AG09309 (cell line): ENCODE measurements at regions not wholly inside any gene's neighbourhood (a gene's known extent, or its start where the extent isn't known, plus 50 kb on each side); places are given as distances from the start of the nearest gene placed in this dataset.

Experiments
- DNase-seq: peaks from one replicate; pipeline ENCODE4 v3.0.0-alpha.2; 2010; ENCODE audit warnings: low read depth
- H3K4me3 ChIP-seq: 2 replicates; pipeline ENCODE4 v1.5.1; 2011; ENCODE audit warnings: mild to moderate bottlenecking, low read depth, low read length, moderate library complexity; ENCODE audit not compliant: control insufficient read depth
- CTCF ChIP-seq: IDR thresholded peaks from 2 replicates; pipeline ENCODE4 v1.5.1; 2011; ENCODE audit warnings: mild to moderate bottlenecking, low read depth, low read length, inconsistent platforms; ENCODE audit not compliant: insufficient read depth, control insufficient read depth; ENCODE audit errors: missing control alignments

- DNase-seq = no peak
- TF ChIP-seq CTCF = no peak
- H3K4me3 ChIP-seq = no peak overlapping the region
Measured at GRCh38 chr6:45830441-45831139, 185.1 kb downstream of the CLIC5 start.

- DNase-seq = no peak
- H3K4me3 ChIP-seq = no peak overlapping the region
- TF ChIP-seq CTCF = no peak
Measured at GRCh38 chr6:45829873-45830272, 185.8 kb downstream of the CLIC5 start.

GRCh38 chr6:45827952-45828530 is 187.6 kb downstream of the CLIC5 start:
- H3K4me3 ChIP-seq = no peak overlapping the region
- TF ChIP-seq CTCF = no peak
- no peak for DNase-seq

- TF ChIP-seq CTCF = no peak
- DNase-seq = no peak
- no peak overlapping the region for H3K4me3 ChIP-seq
Measured at GRCh38 chr6:45822873-45823272, 192.8 kb downstream of the CLIC5 start.

- H3K4me3 ChIP-seq = no peak overlapping the region
- no peak for TF ChIP-seq CTCF
- no peak for DNase-seq
Measured at GRCh38 chr6:45822246-45822812, 193.3 kb downstream of the CLIC5 start.

- no peak overlapping the region for H3K4me3 ChIP-seq
- DNase-seq = no peak
- TF ChIP-seq CTCF = no peak
Measured at GRCh38 chr6:45818655-45819054, 197.0 kb downstream of the CLIC5 start.
